Suppressor macrophage (primary cell): ENCODE measurements at regions not wholly inside any gene's neighbourhood (a gene's known extent, or its start where the extent isn't known, plus 50 kb on each side); places are given as distances from the start of the nearest gene placed in this dataset.
"Not testable (repeated sequence)": the region's sequence is repeated elsewhere in the genome, so short reads cannot be mapped to it uniquely, and the experiment has no call there.

Experiments
- DNase-seq, 4 experiments: peaks; one replicate each; pipeline ENCODE4 v3.0.0-alpha.2; 2020 to 2022

DNA sequence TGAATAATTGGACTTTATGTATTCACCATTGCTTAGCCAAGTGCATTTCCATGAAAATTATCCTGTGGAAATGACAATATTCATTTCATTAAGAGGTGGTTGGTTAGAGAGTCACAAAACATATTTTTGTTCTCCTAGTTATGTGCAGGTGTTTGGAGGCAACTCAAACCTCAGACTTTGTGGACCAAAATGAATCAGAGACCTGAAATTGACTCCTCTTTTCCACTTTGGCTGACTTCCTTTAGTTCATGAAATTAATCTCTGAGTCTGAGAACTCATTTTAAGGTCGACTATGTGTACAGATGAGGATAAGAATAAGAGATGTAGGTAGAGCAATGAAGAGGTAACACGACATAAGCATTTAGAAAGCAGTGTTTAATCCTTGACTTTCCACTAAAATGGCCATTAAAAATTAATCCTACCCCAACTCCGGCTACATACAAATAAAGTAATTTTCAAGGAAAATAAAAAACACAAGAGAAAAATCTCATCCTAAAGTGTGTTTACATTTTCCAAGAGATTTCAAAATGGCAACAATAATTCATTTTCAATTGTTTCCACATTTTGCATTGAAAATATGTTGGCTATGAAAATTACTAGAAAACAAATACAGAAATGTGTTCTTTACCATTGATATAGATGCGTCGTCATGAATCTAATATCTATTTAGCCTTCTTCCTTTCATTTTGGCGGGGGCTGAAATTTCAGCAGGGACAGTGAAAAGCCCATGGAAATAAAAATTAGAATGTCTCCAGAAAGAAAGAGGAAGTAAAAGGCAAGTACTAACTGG lies 185.4 kb upstream of the CSNK1A1L start:
- no peak for DNase-seq

- no peak for DNase-seq
Observed at GRCh38 chr13:37289212-37289935, 183.9 kb upstream of the CSNK1A1L start.

- no peak for DNase-seq
Observed at GRCh38 chr13:37288057-37288720, 182.7 kb upstream of the CSNK1A1L start.

- not testable (repeated sequence) for DNase-seq
Observed at GRCh38 chr13:37280231-37280630, 174.8 kb upstream of the CSNK1A1L start.

DNA sequence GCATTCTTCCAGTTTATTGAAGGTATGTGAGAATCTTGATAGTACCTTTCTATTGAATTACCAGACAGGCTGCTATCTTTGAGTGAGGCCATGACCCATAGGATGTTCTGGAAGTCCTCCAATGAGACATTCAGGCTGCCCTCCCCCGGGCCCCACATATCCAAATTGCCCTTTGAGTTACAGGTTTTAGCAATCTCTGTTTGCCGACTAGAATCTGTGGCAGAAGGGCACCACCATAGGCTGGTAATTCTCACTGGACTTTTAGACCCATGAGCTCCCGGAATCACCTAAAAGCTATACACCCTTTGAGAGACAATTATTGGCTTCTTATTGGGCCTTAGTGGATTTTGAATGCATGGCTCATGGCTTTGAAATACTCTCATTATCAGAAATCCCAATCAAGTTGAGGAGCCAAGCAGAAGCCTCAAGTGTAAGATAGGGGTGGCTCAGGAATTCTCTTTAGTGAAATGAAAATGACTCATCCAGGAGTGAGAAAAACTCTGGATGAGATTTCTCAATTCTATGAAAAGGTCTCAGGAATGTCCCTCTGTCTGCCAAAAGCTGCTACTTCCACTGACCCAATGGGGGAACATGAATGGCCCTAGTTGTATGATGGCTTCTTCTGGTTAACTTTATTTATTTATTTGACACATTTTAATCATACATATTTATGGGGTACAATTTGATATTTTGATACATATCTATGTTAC lies 172.1 kb upstream of the CSNK1A1L start:
- DNase-seq: no peak

DNA sequence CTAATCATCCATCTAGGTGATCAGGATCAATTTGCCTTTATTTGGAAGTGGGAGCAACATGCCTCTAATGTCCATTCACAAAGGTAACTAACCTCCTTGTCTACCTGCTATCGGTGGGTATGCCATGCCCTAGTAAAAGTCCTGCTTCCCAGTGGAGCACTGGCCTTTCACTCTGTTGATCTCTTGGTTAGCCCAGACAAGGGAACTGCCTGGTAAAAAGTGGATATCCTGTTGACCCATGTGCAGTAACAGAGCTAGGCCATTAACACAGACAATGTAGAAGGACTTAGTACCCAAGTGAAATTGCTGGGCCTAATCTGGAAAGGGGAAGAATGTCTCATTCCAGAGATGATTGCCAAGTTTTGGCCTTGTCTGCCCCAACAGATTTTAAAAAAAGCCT lies 171.5 kb upstream of the CSNK1A1L start:
- DNase-seq: no peak

- DNase-seq: no peak
Observed at GRCh38 chr13:37274569-37275497, 169.4 kb upstream of the CSNK1A1L start.

GRCh38 chr13:37273836-37274235 lies 168.4 kb upstream of the CSNK1A1L start:
- no peak for DNase-seq

DNA sequence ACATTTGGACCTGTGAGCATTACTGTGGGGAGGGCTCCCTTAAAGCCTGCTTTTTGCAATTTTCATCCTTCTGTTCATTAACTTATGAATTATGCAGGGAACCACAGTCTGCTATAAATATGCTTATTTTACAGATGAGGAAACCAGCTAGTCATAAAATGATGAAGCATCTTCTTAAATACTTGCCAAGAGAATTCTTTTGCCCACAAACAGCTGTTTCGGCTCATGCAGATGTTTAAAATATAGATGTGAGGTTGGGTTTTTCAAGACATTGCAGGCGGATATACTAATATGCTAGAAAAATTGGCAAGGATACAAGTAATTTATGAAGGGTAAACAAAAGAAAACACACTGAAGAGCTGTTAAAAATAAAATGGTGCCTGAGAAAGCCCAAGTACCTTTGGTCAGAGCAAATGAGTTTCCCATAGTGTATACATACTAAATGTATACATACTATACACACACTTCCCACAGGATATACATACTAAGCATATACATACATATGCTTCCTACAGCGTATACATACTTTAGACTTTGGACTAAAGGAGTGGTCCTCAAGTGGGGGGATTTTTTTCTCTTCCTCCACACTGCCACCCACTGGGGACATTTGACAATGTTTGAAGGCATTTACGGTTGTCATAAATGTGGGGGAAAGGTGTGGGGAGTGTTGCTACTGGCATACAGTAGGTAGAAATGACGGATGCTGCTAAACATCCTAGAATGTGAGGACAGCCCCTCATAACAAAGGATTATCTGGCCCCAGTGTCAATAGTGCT lies 164.9 kb upstream of the CSNK1A1L start:
- DNase-seq: no peak

DNA sequence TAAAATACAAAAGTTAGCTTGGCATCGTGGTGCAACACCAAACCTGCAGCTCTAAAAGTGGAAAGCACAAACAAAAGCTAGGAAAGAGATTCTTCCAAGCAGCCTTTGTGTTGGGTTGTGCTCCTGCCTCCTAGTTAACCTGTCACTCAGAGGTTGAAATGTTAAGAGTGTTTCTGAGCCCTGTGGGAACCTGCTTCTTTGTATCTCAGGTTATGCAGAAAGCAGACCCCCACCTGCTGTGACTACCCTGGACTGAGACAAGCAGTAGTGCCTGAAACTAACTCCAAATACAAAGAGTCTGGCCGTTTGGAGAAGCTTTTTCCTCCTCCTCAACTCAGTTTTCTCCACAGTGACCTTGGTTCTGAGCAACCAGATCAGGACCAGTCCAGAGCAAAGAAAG lies 158.4 kb upstream of the CSNK1A1L start:
- DNase-seq: no peak

DNA sequence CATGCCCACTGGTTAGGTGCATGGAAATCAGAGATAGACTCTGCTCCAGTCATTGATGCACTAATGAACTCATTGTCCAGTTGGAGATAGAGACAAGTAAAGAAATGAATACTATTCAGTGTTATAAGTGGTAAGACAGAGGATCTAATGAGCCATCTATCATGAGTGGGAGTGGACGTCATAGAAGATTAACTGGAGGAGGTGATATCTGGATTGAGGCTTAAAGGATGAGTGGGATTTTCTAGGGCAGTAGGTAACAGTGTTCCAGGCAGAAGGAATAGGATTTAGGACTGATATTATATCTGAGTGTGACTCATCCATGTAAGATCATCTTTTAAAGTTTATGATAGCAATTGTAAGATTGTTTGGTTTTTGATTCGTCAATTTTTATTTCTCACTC lies 152.2 kb upstream of the CSNK1A1L start:
- no peak for DNase-seq

GRCh38 chr13:37257051-37257450 lies 151.6 kb upstream of the CSNK1A1L start:
- DNase-seq: no peak

DNA sequence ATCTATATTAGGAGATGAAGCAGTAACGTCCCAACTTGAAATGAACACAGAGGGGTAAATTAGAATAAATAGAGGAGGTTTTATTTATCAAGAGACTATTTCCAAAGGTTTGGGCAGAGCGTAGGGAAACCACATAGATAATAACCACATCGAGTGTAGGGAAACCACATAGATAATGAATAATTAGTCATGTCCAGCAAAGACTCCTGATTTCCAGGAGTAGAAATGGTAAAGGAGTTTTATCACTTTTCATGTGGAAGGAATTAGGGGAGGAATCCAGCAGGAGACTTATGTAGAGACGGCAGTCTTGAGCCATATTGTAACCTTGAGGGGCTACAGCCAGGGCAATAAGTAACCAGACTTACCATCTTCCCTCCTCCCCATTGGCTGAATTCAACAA lies 136.3 kb upstream of the CSNK1A1L start:
- no peak for DNase-seq

GRCh38 chr13:37230346-37230745 lies 124.9 kb upstream of the CSNK1A1L start:
- DNase-seq: no peak

- no peak for DNase-seq
Observed at GRCh38 chr13:37229931-37230330, 124.5 kb upstream of the CSNK1A1L start.

GRCh38 chr13:37226971-37227370 lies 121.5 kb upstream of the CSNK1A1L start:
- DNase-seq: no peak

- DNase-seq: no peak
Observed at GRCh38 chr13:37225414-37226070, 120.1 kb upstream of the CSNK1A1L start.

- no peak for DNase-seq
Observed at GRCh38 chr13:37216331-37216730, 110.9 kb upstream of the CSNK1A1L start.

DNA sequence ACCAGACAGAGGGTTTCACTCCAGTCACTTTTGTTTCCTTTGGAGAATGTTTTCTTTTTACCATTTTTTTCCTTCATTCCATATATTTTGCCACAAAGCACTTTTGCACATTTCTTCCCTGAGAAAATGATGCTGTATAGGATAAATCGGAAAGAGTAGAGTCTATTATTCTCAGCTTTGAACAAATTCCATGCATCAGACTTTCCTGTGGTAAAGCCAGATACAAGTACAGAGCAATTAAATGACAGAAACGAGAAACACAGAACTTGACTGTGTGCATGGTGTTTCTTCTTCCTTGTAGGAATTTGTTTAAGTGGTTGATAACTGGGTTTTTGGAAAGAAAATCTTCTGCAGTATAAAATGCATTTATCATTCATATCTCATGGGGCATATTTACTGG lies 107.4 kb upstream of the CSNK1A1L start:
- no peak for DNase-seq

DNA sequence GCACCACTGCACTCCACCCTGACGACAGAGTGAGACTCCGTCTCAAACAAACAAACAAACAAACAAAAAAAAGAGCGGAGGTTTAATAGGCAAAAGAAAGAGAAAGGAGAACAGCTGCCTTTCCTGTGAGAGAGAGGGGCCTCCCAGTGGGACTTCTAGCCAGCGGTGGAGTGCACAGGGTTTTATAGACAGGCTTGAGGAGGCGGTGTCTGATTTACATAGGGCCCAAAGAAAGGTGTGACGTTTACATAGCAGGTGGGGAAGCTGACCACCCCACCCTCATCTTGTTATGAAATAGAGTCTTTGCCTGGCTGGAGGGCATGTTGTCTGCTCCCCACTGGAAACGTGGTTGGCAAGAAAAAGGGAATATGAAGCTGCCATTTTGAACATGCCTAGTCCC lies 106.0 kb upstream of the CSNK1A1L start:
- DNase-seq: no peak
